ENCODE measurements at regions not wholly inside any gene's neighbourhood (a gene's known extent, or its start where the extent isn't known, plus 50 kb on each side); places are given as distances from the start of the nearest gene placed in this dataset.
A peak's percentile ranks its signal among the peaks of the same experiment; 100 is the strongest.
"Not testable (repeated sequence)": the region's sequence is repeated elsewhere in the genome, so short reads cannot be mapped to it uniquely, and the experiment has no call there.

DNA sequence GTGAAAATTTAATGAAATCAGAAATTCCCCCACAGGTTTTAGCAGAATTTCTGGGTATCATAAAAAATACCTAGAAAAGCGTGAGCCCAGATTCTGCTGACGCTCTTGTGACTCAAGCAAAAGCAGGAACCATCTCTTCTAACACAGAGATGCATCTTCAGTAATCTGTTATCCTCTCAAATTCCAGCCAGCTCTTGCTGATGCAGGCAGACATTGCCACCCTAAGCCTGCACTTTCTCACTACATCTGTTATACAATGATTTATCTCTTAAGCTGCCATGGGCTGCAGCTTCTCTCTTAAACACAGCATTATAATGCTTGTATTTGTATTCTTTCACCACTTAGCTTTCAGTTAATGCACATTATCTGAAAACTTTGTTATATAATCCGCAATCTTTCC is 113.0 kb upstream of the RGS1 start:
- 69 to 90% methylated on average over 3 of the region's 3 CpGs for WGBS, 2 donors
- ATAC-seq (no peak), FAIRE-seq (no peak), DNase-seq (no peak)
- Histone ChIP-seq H3K27me3 (peaks cover 0 to 3% (median 0%) of the 10 kb centered on the region in 4 donors), H3K4me1 (no peaks in the 10 kb centered on the region), H3K36me3 (no peaks in the 10 kb centered on the region), H3K9me3 (no peaks in the 10 kb centered on the region), H3K27ac (no peak overlapping the region), H3K4me3 (no peak overlapping the region)
- TF ChIP-seq, protein P1, sequence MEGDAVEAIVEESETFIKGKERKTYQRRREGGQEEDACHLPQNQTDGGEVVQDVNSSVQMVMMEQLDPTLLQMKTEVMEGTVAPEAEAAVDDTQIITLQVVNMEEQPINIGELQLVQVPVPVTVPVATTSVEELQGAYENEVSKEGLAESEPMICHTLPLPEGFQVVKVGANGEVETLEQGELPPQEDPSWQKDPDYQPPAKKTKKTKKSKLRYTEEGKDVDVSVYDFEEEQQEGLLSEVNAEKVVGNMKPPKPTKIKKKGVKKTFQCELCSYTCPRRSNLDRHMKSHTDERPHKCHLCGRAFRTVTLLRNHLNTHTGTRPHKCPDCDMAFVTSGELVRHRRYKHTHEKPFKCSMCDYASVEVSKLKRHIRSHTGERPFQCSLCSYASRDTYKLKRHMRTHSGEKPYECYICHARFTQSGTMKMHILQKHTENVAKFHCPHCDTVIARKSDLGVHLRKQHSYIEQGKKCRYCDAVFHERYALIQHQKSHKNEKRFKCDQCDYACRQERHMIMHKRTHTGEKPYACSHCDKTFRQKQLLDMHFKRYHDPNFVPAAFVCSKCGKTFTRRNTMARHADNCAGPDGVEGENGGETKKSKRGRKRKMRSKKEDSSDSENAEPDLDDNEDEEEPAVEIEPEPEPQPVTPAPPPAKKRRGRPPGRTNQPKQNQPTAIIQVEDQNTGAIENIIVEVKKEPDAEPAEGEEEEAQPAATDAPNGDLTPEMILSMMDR (IDR thresholded peaks at IDR 0.05), result no peak
- intact Hi-C loops (cut with DNase I), result no loop called here

DNA sequence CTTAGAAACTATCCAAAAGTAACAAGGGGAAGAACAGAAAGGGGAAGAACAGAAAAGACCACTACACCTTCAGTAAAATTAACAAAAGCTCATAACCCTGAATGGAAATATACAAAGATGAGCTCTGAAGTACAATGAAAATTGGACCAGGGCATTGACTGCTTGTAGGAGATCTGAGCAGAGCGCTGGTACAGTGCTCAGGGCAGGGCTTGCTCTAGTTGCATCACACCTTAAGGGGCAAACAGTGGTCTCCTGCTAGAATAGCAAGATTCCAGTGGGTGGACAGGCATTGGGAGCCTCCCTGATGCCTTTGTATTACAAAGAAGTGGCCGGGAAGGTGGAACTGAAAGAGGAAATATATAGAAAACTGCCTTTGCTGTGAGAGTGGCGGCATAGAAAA is 111.9 kb upstream of the RGS1 start:
- peaks cover 0 to 5% (median 0%) of the 10 kb centered on the region in 4 donors for H3K27me3 ChIP-seq
- FAIRE-seq, result no peak
- intact Hi-C loops (cut with DNase I), result no loop called here
- TF ChIP-seq, protein P1 (IDR thresholded peaks at IDR 0.05), result no peak
- no peak for ATAC-seq
- no peak overlapping the region for H3K4me3 ChIP-seq
- no peaks in the 10 kb centered on the region for H3K4me1 ChIP-seq
- WGBS, 2 donors, result 71 to 80% methylated on average over 3 of the region's 3 CpGs
- no peak overlapping the region for H3K27ac ChIP-seq
- no peaks in the 10 kb centered on the region for H3K9me3 ChIP-seq
- no peak for DNase-seq
- H3K36me3 ChIP-seq, result no peaks in the 10 kb centered on the region

DNA sequence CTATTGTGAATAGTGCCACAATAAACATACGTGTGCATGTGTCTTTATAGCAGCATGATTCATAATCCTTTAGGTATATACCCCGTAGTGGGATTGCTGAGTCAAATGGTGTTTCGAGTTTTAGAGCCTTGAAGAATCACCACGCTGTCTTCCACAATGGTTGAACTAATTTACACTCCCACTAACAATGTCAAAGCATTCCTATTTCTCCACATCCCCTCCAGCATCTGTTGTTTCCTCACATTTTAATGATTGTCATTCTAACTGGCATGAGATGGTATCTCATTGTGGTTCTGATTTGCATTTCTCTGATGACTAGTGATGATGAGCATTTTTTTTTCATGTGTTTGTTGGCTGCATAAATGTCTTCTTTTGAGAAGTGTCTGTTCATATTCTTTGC is 110.4 kb upstream of the RGS1 start:
- H3K9me3 ChIP-seq; H3K36me3 ChIP-seq; H3K27me3 ChIP-seq; ATAC-seq; H3K27ac ChIP-seq; DNase-seq; FAIRE-seq; H3K4me3 ChIP-seq; H3K4me1 ChIP-seq; intact Hi-C loops (cut with DNase I): not testable (repeated sequence)
- 76 to 86% methylated on average over 4 of the region's 4 CpGs for WGBS, 2 donors

DNA sequence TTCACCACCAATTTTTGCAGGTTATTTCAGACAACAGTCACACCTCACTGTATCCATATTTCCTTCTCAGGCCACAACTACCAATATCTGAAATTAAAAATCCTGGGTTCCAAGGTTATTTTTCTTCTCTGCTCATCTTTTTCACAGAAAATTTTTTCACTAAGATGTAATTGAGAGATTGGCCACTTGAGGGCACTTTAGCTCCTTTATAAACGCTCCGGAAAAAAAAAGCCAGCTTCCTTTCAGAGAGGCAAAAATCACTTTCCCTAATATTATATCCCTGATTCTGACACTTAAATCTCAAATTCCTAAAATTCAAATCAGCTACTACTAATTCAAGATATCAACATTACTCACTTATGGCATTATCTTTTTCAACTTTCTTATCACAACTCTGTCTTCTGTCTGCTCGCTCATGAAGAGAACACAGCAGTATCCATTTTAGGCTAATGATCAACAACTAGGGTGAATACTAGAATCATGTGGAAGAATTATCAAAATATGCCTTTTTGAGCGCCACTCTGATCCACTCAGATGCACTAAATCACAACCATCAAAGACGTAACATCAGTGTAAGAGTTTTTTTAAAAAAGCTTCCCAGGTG is 101.4 kb upstream of the RGS1 start:
- peak in 3 of 4 donors; percentile 43 to 77 (median 64) for ATAC-seq
- Histone ChIP-seq H3K27me3 (peaks cover 0 to 8% (median 0%) of the 10 kb centered on the region in 4 donors), H3K9me3 (no peaks in the 10 kb centered on the region), H3K4me3 (no peak overlapping the region), H3K27ac (no peak overlapping the region), H3K4me1 (no peaks in the 10 kb centered on the region), H3K36me3 (no peaks in the 10 kb centered on the region)
- FAIRE-seq, result peak; percentile 93
- no peak for DNase-seq
- intact Hi-C loops (cut with DNase I), result no loop called here
- TF ChIP-seq, protein P1 (IDR thresholded peaks at IDR 0.05), result peak; percentile 24 to 49 (median 40)
- 28 to 36% methylated on average over 5 of the region's 5 CpGs for WGBS, 2 donors

DNA sequence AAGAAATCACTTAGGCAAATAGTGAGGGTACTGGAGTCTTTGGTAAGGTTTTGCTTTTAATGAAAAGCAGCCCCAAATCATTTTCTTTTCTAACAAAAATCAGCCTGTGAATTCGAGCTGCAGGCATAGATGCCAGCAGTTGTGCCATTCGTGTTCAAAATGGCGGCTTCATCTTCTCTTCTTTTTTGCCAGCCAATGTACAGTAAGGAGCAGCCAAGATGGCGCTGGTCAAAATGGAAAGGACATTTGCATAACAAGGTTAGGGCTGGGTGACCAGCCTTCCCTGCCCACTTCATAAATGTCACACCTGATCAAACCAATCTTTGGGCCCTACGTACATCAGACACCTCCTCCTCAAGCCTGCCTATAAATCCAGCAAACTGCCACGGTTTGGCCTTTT is 100.2 kb upstream of the RGS1 start:
- FAIRE-seq (no peak), ATAC-seq (no peak), DNase-seq (no peak)
- WGBS, 2 donors, result 78 to 81% methylated on average over 6 of the region's 6 CpGs
- Histone ChIP-seq H3K9me3 (no peaks in the 10 kb centered on the region), H3K27me3 (peaks cover 0 to 8% (median 0%) of the 10 kb centered on the region in 4 donors), H3K4me3 (no peak overlapping the region), H3K27ac (no peak overlapping the region), H3K36me3 (no peaks in the 10 kb centered on the region), H3K4me1 (no peaks in the 10 kb centered on the region)
- TF ChIP-seq, protein P1 (IDR thresholded peaks at IDR 0.05), result no peak
- intact Hi-C loops (cut with DNase I), result loop anchor here in 2 of 3 donors (5.0 kb wide), 2 partner anchors 107 to 132 kb away; no protein-coding TSS in a partner anchor
